ENCODE measurements at regions not wholly inside any gene's neighbourhood (a gene's known extent, or its start where the extent isn't known, plus 50 kb on each side); places are given as distances from the start of the nearest gene placed in this dataset.

GRCh38 chr14:61889914-61890351, 127.7 kb downstream of the SNAPC1 start:
- POLR2A ChIA-PET = no interaction called here
- no peak overlapping the region for H3K9ac ChIP-seq (ENCODE audit: insufficient read depth in 1 of 2, low read depth in 2 of 2, low read length in 2 of 2)
- DNase-seq (ENCODE audit: extremely low read depth in 1 of 4, low spot score in 3 of 4) (no peak), ATAC-seq (no peak), FAIRE-seq (no peak)
- H3K9me3 ChIP-seq (replicated peaks; ENCODE audit: control insufficient read depth, insufficient read depth, low read depth, low read length) = no peaks in the 10 kb centered on the region
- 0% methylated on average over 4 of the region's 4 CpGs for WGBS (ENCODE audit: insufficient coverage, low coverage, missing lambda C conversion rate)
- no peak overlapping the region for H3K4me2 ChIP-seq (ENCODE audit: insufficient read depth, low read length)
- no peak overlapping the region for H3K4me3 ChIP-seq
- TF ChIP-seq PTTG1 (tag; IDR thresholded peaks at IDR 0.05; ENCODE audit: low read depth) = no peak
- no peak for TF ChIP-seq CHD2 (IDR thresholded peaks at IDR 0.05; ENCODE audit: low read depth, low read length)
- TF ChIP-seq ETV1 (tag; conservative IDR thresholded peaks at IDR 0.05; ENCODE audit: low read depth) = no peak
- no peak for TF ChIP-seq RNF2 (IDR thresholded peaks at IDR 0.05)
- TF ChIP-seq POU5F1 (IDR thresholded peaks at IDR 0.05; ENCODE audit: borderline replicate concordance, low read depth, low read length, partially characterized antibody) = no peak
- no peak for TF ChIP-seq SRSF1 (IDR thresholded peaks at IDR 0.05; ENCODE audit: low read depth, low read length)
- TF ChIP-seq CGGBP1 (CRISPR knock-in tag; IDR thresholded peaks at IDR 0.05) = no peak
- no peak for TF ChIP-seq NONO (IDR thresholded peaks at IDR 0.05; ENCODE audit: low read depth in 2 of 2, low read length in 1 of 2)
- TF ChIP-seq ZNF197 (CRISPR knock-in tag; IDR thresholded peaks at IDR 0.05; ENCODE audit: low read depth) = no peak
- TF ChIP-seq RBM14 (IDR thresholded peaks at IDR 0.05; ENCODE audit: borderline replicate concordance, insufficient read depth, low read depth, low read length) = no peak
- H3K79me2 ChIP-seq (ENCODE audit: control insufficient read depth, insufficient read depth, low read length) = no peaks in the 10 kb centered on the region
- H4K20me1 ChIP-seq (replicated peaks; ENCODE audit: control insufficient read depth, insufficient read depth, low read length) = no peaks in the 10 kb centered on the region
- no peaks in the 10 kb centered on the region for H3K9me1 ChIP-seq (ENCODE audit: control insufficient read depth, insufficient read depth, low read length)
- in situ Hi-C loops (cut with MboI) = loop anchor here (25.0 kb wide), 1 partner anchor 1397 kb away; no protein-coding TSS in a partner anchor
- no peak overlapping the region for H3K27ac ChIP-seq (ENCODE audit: extremely low read depth, low read depth, low read length)
- H3K36me3 ChIP-seq (ENCODE audit: control insufficient read depth, insufficient read depth, low read length) = no peaks in the 10 kb centered on the region
- H2AFZ ChIP-seq (ENCODE audit: low read depth, low read length) = no peak overlapping the region
- H3K27me3 ChIP-seq (ENCODE audit: control insufficient read depth in 2 of 2, insufficient read depth in 2 of 2, low read length in 2 of 2) = no peaks in the 10 kb centered on the region; a peak in 1 of 5 replicates
- no TSS peak for BruUV-seq (replicated peaks)
- H3K4me1 ChIP-seq (replicated peaks in 1 of 2; ENCODE audit: control insufficient read depth in 2 of 2, insufficient read depth in 2 of 2, low read length in 2 of 2) = no peaks in the 10 kb centered on the region
- CTCF ChIA-PET (ENCODE audit: low intra/inter-chr PET ratio) = no interaction called here
- intact Hi-C loops (cut with micrococcal nuclease) = no loop called here
